HEK293 (cell line): ENCODE measurements at regions not wholly inside any gene's neighbourhood (a gene's known extent, or its start where the extent isn't known, plus 50 kb on each side); places are given as distances from the start of the nearest gene placed in this dataset.
A peak's percentile ranks its signal among the peaks of the same experiment; 100 is the strongest.

ENCODE experiments used
- CTCF ChIA-PET: fragments of 350-600 bp; formaldehyde crosslinking; extraction: SDS; loops from one replicate; lab custom pipeline; 2021; ENCODE audit warnings: antibody characterized with exemption; lab: Yijun Ruan, JAX
- POLR2A ChIA-PET: fragments of 300-600 bp; formaldehyde crosslinking; extraction: SDS; loops from one replicate; lab custom pipeline; 2020; ENCODE audit warnings: antibody characterized with exemption, inconsistent platforms; lab: Yijun Ruan, JAX
- H3K27ac ChIP-seq: fragments of 200-500 bp; sonication (Bioruptor generic); 2 replicates; pipeline ENCODE4 v1.5.1; 2014; ENCODE audit warnings: low read depth, low read length, control low read depth, inconsistent platforms; ENCODE audit errors: extremely low read depth
- H3K36me3 ChIP-seq, 2 experiments: fragments of 200-500 bp in 1 of 2; sonication (Bioruptor generic) in 1 of 2; 1 replicate in 1 of 2; 2 replicates in 1 of 2; pipeline ENCODE4 v1.5.1; 2014 to 2017; ENCODE audit warnings: inconsistent platforms in 2 of 2, low read length in 2 of 2; ENCODE audit not compliant: control insufficient read depth in 2 of 2, insufficient read depth in 1 of 2
- H3K4me1 ChIP-seq: fragments of 200-500 bp; sonication (Bioruptor generic); 2 replicates; pipeline ENCODE4 v1.5.1; 2014; ENCODE audit warnings: mild to moderate bottlenecking, low read length, inconsistent platforms; ENCODE audit not compliant: control insufficient read depth, insufficient read depth
- H3K4me3 ChIP-seq: 2 replicates; pipeline ENCODE4 v1.5.1; 2011; ENCODE audit warnings: low read depth, mild to moderate bottlenecking, control low read depth, low read length, moderate library complexity
- H3K9me3 ChIP-seq: fragments of 200-500 bp; sonication (Bioruptor generic); 2 replicates; pipeline ENCODE4 v1.5.1; 2014; ENCODE audit warnings: low read depth, low read length, inconsistent platforms; ENCODE audit not compliant: control insufficient read depth, insufficient read depth
- IKZF3 ChIP-seq: fragments of 450-650 bp; IDR thresholded peaks from 2 replicates; pipeline ENCODE4 v1.5.0; 2018; ENCODE audit warnings: missing biosample characterization, mild to moderate bottlenecking, missing genetic modification characterization, moderate library complexity
- MZF1 ChIP-seq: fragments of 450-650 bp; formaldehyde crosslinking; IDR thresholded peaks from 2 replicates; pipeline ENCODE4 v1.5.1; 2017; ENCODE audit warnings: missing biosample characterization, missing genetic modification characterization, borderline replicate concordance
- SCRT1 ChIP-seq: fragments of 450-650 bp; formaldehyde crosslinking; IDR thresholded peaks from 2 replicates; pipeline ENCODE4 v1.5.1; 2016; ENCODE audit warnings: missing biosample characterization, missing genetic modification characterization, borderline replicate concordance
- ZBTB20 ChIP-seq: fragments of 450-650 bp; formaldehyde crosslinking; IDR thresholded peaks from 2 replicates; pipeline ENCODE4 v1.5.1; 2016; ENCODE audit warnings: missing biosample characterization, missing genetic modification characterization
- ZFP41 ChIP-seq: fragments of 450-650 bp; formaldehyde crosslinking; IDR thresholded peaks from 2 replicates; pipeline ENCODE4 v1.5.1; 2016; ENCODE audit warnings: missing biosample characterization, missing genetic modification characterization, borderline replicate concordance
- ZNF121 ChIP-seq: fragments of 450-650 bp; formaldehyde crosslinking; IDR thresholded peaks from 2 replicates; pipeline ENCODE4 v1.5.1; 2016; ENCODE audit warnings: missing biosample characterization, missing genetic modification characterization
- ZNF175 ChIP-seq: fragments of 450-650 bp; formaldehyde crosslinking; IDR thresholded peaks from 2 replicates; pipeline ENCODE4 v1.5.1; 2016; ENCODE audit warnings: missing biosample characterization, missing genetic modification characterization
- ZNF23 ChIP-seq: fragments of 450-650 bp; formaldehyde crosslinking; IDR thresholded peaks from 2 replicates; pipeline ENCODE4 v1.5.1; 2016; ENCODE audit warnings: missing biosample characterization, missing genetic modification characterization, borderline replicate concordance
- ZNF274 ChIP-seq, 2 experiments: fragments of 200-500 bp in 1 of 2; fragments of 450-650 bp in 1 of 2; sonication (Bioruptor generic) in 1 of 2; formaldehyde crosslinking in 1 of 2; IDR thresholded peaks; 2 replicates each; pipeline versions ENCODE4 v1.5.1 to v1.6.1; 2014 to 2016; ENCODE audit warnings: borderline replicate concordance in 1 of 2, inconsistent platforms in 1 of 2, low read length in 1 of 2, missing biosample characterization in 1 of 2, missing genetic modification characterization in 1 of 2
- ZNF350 ChIP-seq: fragments of 450-650 bp; formaldehyde crosslinking; IDR thresholded peaks from 2 replicates; pipeline ENCODE4 v1.5.0; 2017; ENCODE audit warnings: missing biosample characterization, mild to moderate bottlenecking, missing genetic modification characterization
- ZNF623 ChIP-seq: fragments of 450-650 bp; formaldehyde crosslinking; IDR thresholded peaks from 2 replicates; pipeline ENCODE4 v1.5.1; 2016; ENCODE audit warnings: missing biosample characterization, missing genetic modification characterization
- ZNF791 ChIP-seq: fragments of 450-650 bp; formaldehyde crosslinking; IDR thresholded peaks from 2 replicates; pipeline ENCODE4 v1.5.1; 2016; ENCODE audit warnings: missing biosample characterization, missing genetic modification characterization
- ZNF843 ChIP-seq: fragments of 450-650 bp; formaldehyde crosslinking; IDR thresholded peaks from 2 replicates; pipeline ENCODE4 v1.5.1; 2016; ENCODE audit warnings: missing biosample characterization, missing genetic modification characterization
- ZSCAN23 ChIP-seq: fragments of 450-650 bp; formaldehyde crosslinking; IDR thresholded peaks from 2 replicates; pipeline ENCODE4 v1.5.1; 2016; ENCODE audit warnings: missing biosample characterization, missing genetic modification characterization
- TF ChIP-seq, protein P1 (sequence below): fragments of 450-650 bp; formaldehyde crosslinking; IDR thresholded peaks from 2 replicates; pipeline ENCODE4 v1.5.1; 2016; ENCODE audit warnings: missing biosample characterization, missing genetic modification characterization
- TF ChIP-seq, protein P2 (sequence below): fragments of 450-650 bp; formaldehyde crosslinking; IDR thresholded peaks from 2 replicates; pipeline ENCODE4 v1.5.1; 2016; ENCODE audit warnings: missing biosample characterization, missing genetic modification characterization
- TF ChIP-seq, protein P3 (sequence below): fragments of 450-650 bp; formaldehyde crosslinking; IDR thresholded peaks from 2 replicates; pipeline ENCODE4 v1.5.1; 2016; ENCODE audit warnings: missing biosample characterization, missing genetic modification characterization, low read depth
- TF ChIP-seq, protein P4 (sequence below): fragments of 450-650 bp; formaldehyde crosslinking; IDR thresholded peaks from 2 replicates; pipeline ENCODE4 v1.5.1; 2016; ENCODE audit warnings: missing biosample characterization, missing genetic modification characterization

DNA sequence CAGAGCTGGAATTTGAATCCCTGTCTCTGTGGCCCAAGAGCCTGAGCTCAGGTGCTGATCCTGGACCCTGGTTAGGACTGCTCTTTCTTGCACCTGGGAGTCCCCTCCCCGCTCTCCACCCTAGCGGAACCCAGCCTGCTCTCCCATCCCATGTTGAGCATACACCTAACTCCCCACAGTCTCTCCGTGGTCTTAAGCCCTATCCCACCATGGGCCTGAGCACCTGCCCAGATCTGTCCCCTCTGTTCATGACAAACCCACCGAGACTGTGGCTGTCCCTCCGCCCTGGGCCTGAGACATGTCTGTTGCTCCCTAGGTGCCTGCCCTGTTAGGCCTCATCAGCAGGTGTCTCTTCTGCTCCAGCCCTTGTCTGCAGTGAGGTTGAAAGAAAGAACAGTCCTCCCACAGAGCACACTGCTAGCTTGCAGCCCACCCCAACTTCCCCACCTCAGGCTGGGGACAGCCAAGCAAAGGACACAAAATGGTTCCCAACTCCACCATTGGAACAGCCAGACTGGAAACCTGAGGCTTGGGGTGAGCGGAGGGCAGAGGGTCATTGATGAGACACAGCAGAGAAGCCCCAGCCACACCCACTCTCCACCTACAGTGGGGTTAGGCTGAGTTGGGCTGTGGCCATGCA lies 118.5 kb downstream of the MATN1 start:
- POLR2A ChIA-PET: no interaction called here

DNA sequence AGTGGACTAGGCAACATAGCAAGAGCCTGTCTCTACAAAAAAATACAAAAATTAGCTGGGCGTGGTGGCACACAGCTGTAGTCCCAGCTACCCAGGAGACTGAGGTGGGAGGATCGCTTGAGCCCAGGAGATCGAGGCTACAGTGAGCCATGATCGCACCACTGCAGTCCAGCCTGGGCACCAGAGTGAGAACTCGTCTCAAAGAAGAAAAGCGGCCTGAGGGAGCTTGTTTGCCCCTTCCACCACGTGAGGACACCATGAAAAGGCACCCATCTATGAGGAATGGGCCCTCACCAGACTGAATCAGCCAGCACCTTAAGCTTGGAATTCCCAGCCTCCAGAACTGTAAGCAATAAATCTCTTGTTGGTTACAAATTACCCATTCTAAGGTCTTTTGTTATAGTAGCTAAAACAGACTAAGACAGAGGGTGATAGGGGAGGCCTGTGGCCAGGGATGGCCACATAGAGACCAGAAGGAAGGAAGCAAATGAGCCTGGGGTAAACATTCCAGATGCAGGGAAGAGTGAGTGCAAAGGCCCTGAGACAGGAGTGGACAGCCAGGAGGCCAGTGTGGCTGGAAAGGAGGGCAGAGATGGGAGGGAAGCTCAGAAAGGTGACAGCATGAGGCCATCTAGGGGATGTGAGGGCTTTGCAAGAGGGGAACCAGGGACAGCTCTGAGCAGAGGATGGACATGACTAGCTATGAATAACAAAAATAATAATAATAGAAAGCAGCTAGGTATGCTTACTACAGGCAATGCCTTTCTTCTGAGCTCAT lies 120.1 kb downstream of the MATN1 start:
- CTCF ChIA-PET: interaction anchor here (1.1 kb wide), 1 partner anchor 105 kb away, joined by 5 read pairs; no protein-coding TSS in a partner anchor

More for the DNA sequence above, 118.5 kb downstream of the MATN1 start:
- no peak overlapping the region for H3K27ac ChIP-seq
- TF ChIP-seq, protein P1, sequence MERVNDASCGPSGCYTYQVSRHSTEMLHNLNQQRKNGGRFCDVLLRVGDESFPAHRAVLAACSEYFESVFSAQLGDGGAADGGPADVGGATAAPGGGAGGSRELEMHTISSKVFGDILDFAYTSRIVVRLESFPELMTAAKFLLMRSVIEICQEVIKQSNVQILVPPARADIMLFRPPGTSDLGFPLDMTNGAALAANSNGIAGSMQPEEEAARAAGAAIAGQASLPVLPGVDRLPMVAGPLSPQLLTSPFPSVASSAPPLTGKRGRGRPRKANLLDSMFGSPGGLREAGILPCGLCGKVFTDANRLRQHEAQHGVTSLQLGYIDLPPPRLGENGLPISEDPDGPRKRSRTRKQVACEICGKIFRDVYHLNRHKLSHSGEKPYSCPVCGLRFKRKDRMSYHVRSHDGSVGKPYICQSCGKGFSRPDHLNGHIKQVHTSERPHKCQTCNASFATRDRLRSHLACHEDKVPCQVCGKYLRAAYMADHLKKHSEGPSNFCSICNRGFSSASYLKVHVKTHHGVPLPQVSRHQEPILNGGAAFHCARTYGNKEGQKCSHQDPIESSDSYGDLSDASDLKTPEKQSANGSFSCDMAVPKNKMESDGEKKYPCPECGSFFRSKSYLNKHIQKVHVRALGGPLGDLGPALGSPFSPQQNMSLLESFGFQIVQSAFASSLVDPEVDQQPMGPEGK (tag by site-specific recombination): no peak
- TF ChIP-seq ZSCAN23: no peak
- TF ChIP-seq, protein P2, sequence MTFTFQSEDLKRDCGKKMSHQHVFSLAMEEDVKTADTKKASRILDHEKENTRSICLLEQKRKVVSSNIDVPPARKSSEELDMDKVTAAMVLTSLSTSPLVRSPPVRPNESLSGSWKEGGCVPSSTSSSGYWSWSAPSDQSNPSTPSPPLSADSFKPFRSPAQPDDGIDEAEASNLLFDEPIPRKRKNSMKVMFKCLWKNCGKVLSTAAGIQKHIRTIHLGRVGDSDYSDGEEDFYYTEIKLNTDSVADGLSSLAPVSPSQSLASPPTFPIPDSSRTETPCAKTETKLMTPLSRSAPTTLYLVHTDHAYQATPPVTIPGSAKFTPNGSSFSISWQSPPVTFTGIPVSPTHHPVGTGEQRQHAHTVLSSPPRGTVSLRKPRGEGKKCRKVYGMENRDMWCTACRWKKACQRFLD (tag by site-specific recombination): no peak
- no peak for TF ChIP-seq ZNF791
- TF ChIP-seq MZF1: no peak
- no peak for TF ChIP-seq SCRT1 (tag by site-specific recombination)
- TF ChIP-seq IKZF3 (tag by site-specific recombination): no peak
- TF ChIP-seq ZFP41: no peak
- TF ChIP-seq ZBTB20 (tag by site-specific recombination): no peak
- no peak for TF ChIP-seq ZNF843 (tag by site-specific recombination)
- no peak for TF ChIP-seq ZNF350
- TF ChIP-seq ZNF274 (IDR thresholded peaks at IDR 0.05; ENCODE audit: low read length): no peak
- no peak for TF ChIP-seq ZNF274 (tag by site-specific recombination; IDR thresholded peaks at IDR 0.05; ENCODE audit: borderline replicate concordance)
- no peak overlapping the region for H3K4me3 ChIP-seq
- CTCF ChIA-PET: interaction anchor here (0.7 to 1.1 kb wide), 2 partner anchors 199 to 225 kb away, joined by 3 to 4 read pairs; no protein-coding TSS in a partner anchor
- no peaks in the 10 kb centered on the region for H3K9me3 ChIP-seq
- H3K36me3 ChIP-seq: no peaks in the 10 kb centered on the region
- no peaks in the 10 kb centered on the region for H3K4me1 ChIP-seq

More for the DNA sequence above, 120.1 kb downstream of the MATN1 start:
- no peaks in the 10 kb centered on the region for H3K36me3 ChIP-seq
- POLR2A ChIA-PET: no interaction called here
- TF ChIP-seq, protein P3, sequence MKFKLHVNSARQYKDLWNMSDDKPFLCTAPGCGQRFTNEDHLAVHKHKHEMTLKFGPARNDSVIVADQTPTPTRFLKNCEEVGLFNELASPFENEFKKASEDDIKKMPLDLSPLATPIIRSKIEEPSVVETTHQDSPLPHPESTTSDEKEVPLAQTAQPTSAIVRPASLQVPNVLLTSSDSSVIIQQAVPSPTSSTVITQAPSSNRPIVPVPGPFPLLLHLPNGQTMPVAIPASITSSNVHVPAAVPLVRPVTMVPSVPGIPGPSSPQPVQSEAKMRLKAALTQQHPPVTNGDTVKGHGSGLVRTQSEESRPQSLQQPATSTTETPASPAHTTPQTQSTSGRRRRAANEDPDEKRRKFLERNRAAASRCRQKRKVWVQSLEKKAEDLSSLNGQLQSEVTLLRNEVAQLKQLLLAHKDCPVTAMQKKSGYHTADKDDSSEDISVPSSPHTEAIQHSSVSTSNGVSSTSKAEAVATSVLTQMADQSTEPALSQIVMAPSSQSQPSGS (tag by site-specific recombination): no peak
- TF ChIP-seq ZNF623 (tag by site-specific recombination) (peak; percentile 65), ZNF175 (tag by site-specific recombination) (no peak), ZNF121 (tag by site-specific recombination) (no peak), ZNF23 (tag by site-specific recombination) (no peak)
- TF ChIP-seq, protein P4, sequence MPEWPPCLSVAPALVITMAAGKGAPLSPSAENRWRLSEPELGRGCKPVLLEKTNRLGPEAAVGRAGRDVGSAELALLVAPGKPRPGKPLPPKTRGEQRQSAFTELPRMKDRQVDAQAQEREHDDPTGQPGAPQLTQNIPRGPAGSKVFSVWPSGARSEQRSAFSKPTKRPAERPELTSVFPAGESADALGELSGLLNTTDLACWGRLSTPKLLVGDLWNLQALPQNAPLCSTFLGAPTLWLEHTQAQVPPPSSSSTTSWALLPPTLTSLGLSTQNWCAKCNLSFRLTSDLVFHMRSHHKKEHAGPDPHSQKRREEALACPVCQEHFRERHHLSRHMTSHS (tag by site-specific recombination): no peak
- no peaks in the 10 kb centered on the region for H3K9me3 ChIP-seq
- H3K4me3 ChIP-seq: no peak overlapping the region
- no peaks in the 10 kb centered on the region for H3K4me1 ChIP-seq
- H3K27ac ChIP-seq: no peak overlapping the region
